Neural cell (in vitro differentiated cells): ENCODE measurements at regions not wholly inside any gene's neighbourhood (a gene's known extent, or its start where the extent isn't known, plus 50 kb on each side); places are given as distances from the start of the nearest gene placed in this dataset.

Experiments used
- H2AFZ ChIP-seq: fragments of 200-600, 300-800 bp; sonication (generic), shearing (Covaris generic); 2 replicates; pipeline ENCODE4 v1.6.0; 2014; ENCODE audit warnings: low read depth, mild to moderate bottlenecking, antibody characterized with exemption, low read length, moderate library complexity
- H3F3A ChIP-seq: fragments of 200-600 bp; shearing (Covaris generic); 2 replicates; pipeline ENCODE4 v1.6.1; 2016; ENCODE audit warnings: mild to moderate bottlenecking, moderate library complexity, mixed read lengths, antibody characterized with exemption, low read length; ENCODE audit not compliant: insufficient read depth, poor library complexity, severe bottlenecking
- H3K27ac ChIP-seq: fragments of 200-600, 300-800 bp; sonication (generic), shearing (Covaris generic); 2 replicates; pipeline ENCODE4 v1.5.1; 2014; ENCODE audit warnings: mild to moderate bottlenecking, low read length, moderate library complexity
- H3K27me3 ChIP-seq: fragments of 300-800, 200-600 bp; sonication (generic), shearing (Covaris generic); 2 replicates; pipeline ENCODE4 v1.6.0; 2014; ENCODE audit warnings: mild to moderate bottlenecking, low read depth, low read length, moderate library complexity; ENCODE audit not compliant: insufficient read depth
- H3K36me3 ChIP-seq: fragments of 300-800, 200-600 bp; sonication (generic), shearing (Covaris generic); 2 replicates; pipeline ENCODE4 v1.5.1; 2014; ENCODE audit warnings: mild to moderate bottlenecking, antibody characterized with exemption, low read length, moderate library complexity; ENCODE audit not compliant: insufficient read depth
- H3K4me2 ChIP-seq: fragments of 300-800, 200-600 bp; sonication (generic), shearing (Covaris generic); 2 replicates; pipeline ENCODE4 v1.6.0; 2014; ENCODE audit warnings: mild to moderate bottlenecking, low read length
- H3K4me3 ChIP-seq: fragments of 300-800, 200-600 bp; sonication (generic), shearing (Covaris generic); 2 replicates; pipeline ENCODE4 v1.5.1; 2014; ENCODE audit warnings: mild to moderate bottlenecking, low read length, moderate library complexity
- H3K79me2 ChIP-seq: fragments of 200-600 bp; shearing (Covaris generic); replicated peaks from 2 replicates; pipeline ENCODE4 v1.6.0; 2014; ENCODE audit warnings: mild to moderate bottlenecking, low read length, moderate library complexity; ENCODE audit not compliant: insufficient read depth
- H3K9ac ChIP-seq: fragments of 300-800, 200-600 bp; sonication (generic), shearing (Covaris generic); 2 replicates; pipeline ENCODE4 v1.6.1; 2016; ENCODE audit warnings: mild to moderate bottlenecking, low read length, mixed read lengths
- H3K9me2 ChIP-seq: fragments of 200-600 bp; shearing (Covaris generic); 2 replicates; pipeline ENCODE4 v1.6.1; 2016; ENCODE audit warnings: mild to moderate bottlenecking, low read length, mixed read lengths; ENCODE audit not compliant: insufficient read depth
- H3K9me3 ChIP-seq: fragments of 200-600, 300-800 bp; sonication (generic), shearing (Covaris generic); 2 replicates; pipeline ENCODE4 v1.6.1; 2016; ENCODE audit warnings: mild to moderate bottlenecking, mixed run types, low read length, moderate library complexity, mixed read lengths
- H4K20me1 ChIP-seq: fragments of 200-600 bp; shearing (Covaris generic); 2 replicates; pipeline ENCODE4 v1.6.1; 2016; ENCODE audit warnings: mild to moderate bottlenecking, mixed run types; ENCODE audit not compliant: insufficient read depth
- CTCF ChIP-seq: fragments of 450-650 bp; IDR thresholded peaks from 2 replicates; pipeline ENCODE4 v1.5.1; 2014; ENCODE audit warnings: antibody characterized with exemption, mild to moderate bottlenecking, moderate library complexity; ENCODE audit not compliant: poor library complexity, severe bottlenecking
- EP300 ChIP-seq: fragments of 450-650 bp; conservative IDR thresholded peaks from 2 replicates; pipeline ENCODE4 v1.6.1; 2014; ENCODE audit warnings: antibody characterized with exemption, mild to moderate bottlenecking, moderate library complexity; ENCODE audit not compliant: poor library complexity, severe bottlenecking
- EZH2 ChIP-seq: fragments of 200-600, 300-800 bp; shearing (Covaris generic), sonication (generic); IDR thresholded peaks from 2 replicates; pipeline ENCODE4 v1.6.1; 2014; ENCODE audit warnings: antibody characterized with exemption, low read length, borderline replicate concordance, mild to moderate bottlenecking; ENCODE audit not compliant: insufficient read depth, poor library complexity, severe bottlenecking
- MXI1 ChIP-seq: fragments of 450-650 bp; conservative IDR thresholded peaks from 2 replicates; pipeline ENCODE4 v1.6.1; 2014; ENCODE audit warnings: antibody characterized with exemption, mild to moderate bottlenecking; ENCODE audit not compliant: poor library complexity, severe bottlenecking
- POLR2AphosphoS5 ChIP-seq: IDR thresholded peaks from 2 replicates; pipeline ENCODE4 v1.6.1; 2012
- RAD21 ChIP-seq: fragments of 450-650 bp; conservative IDR thresholded peaks from 2 replicates; pipeline ENCODE4 v1.6.1; 2014; ENCODE audit warnings: antibody characterized with exemption, mild to moderate bottlenecking, moderate library complexity
- REST ChIP-seq: IDR thresholded peaks from 2 replicates; pipeline ENCODE4 v1.6.1; 2012; ENCODE audit warnings: borderline replicate concordance
- SMC3 ChIP-seq: fragments of 450-650 bp; conservative IDR thresholded peaks from 2 replicates; pipeline ENCODE4 v1.6.1; 2014; ENCODE audit warnings: antibody characterized with exemption, mild to moderate bottlenecking, moderate library complexity; ENCODE audit not compliant: poor library complexity
- TAF1 ChIP-seq: IDR thresholded peaks from 2 replicates; pipeline ENCODE4 v1.6.1; 2012; ENCODE audit warnings: low read depth

- Histone ChIP-seq H3F3A (no peaks in the 10 kb centered on the region), H3K27me3 (no peaks in the 10 kb centered on the region), H2AFZ (no peak overlapping the region), H3K9me3 (no peaks in the 10 kb centered on the region), H3K9ac (no peak overlapping the region), H3K4me2 (no peak overlapping the region), H3K4me3 (no peak overlapping the region), H3K79me2 (no peaks in the 10 kb centered on the region), H3K9me2 (no peaks in the 10 kb centered on the region), H3K36me3 (no peaks in the 10 kb centered on the region), H4K20me1 (no peaks in the 10 kb centered on the region), H3K27ac (no peak overlapping the region)
- TF ChIP-seq CTCF: no peak
- no peak for TF ChIP-seq EP300
- no peak for TF ChIP-seq POLR2AphosphoS5
- no peak for TF ChIP-seq TAF1
- TF ChIP-seq EZH2: no peak
- no peak for TF ChIP-seq RAD21
- TF ChIP-seq SMC3: no peak
- TF ChIP-seq REST: no peak
These were observed 648.3 kb downstream of the TNS3 start for GRCh38 chr7:46933596-46933995.

GRCh38 chr7:46932676-46933424 is 649.1 kb downstream of the TNS3 start:
- Histone ChIP-seq H3K27me3 (no peaks in the 10 kb centered on the region), H4K20me1 (no peaks in the 10 kb centered on the region), H3K9ac (no peak overlapping the region), H3K27ac (no peak overlapping the region), H3K4me3 (no peak overlapping the region), H2AFZ (no peak overlapping the region), H3K9me3 (no peaks in the 10 kb centered on the region), H3K9me2 (no peaks in the 10 kb centered on the region), H3K4me2 (no peak overlapping the region), H3K36me3 (no peaks in the 10 kb centered on the region), H3K79me2 (no peaks in the 10 kb centered on the region), H3F3A (no peaks in the 10 kb centered on the region)
- TF ChIP-seq EP300: no peak
- no peak for TF ChIP-seq RAD21
- no peak for TF ChIP-seq EZH2
- TF ChIP-seq SMC3: no peak
- no peak for TF ChIP-seq MXI1
- no peak for TF ChIP-seq POLR2AphosphoS5
- no peak for TF ChIP-seq REST
- TF ChIP-seq TAF1: no peak
- TF ChIP-seq CTCF: no peak
